Fibroblast of lung (primary cell): ENCODE measurements at regions not wholly inside any gene's neighbourhood (a gene's known extent, or its start where the extent isn't known, plus 50 kb on each side); places are given as distances from the start of the nearest gene placed in this dataset.

Source experiments
- CTCF ChIP-seq, 2 donors: IDR thresholded peaks in 1 of 2; conservative IDR thresholded peaks in 1 of 2; 1 replicate in 1 of 2; 2 replicates in 1 of 2; pipeline ENCODE4 v1.5.1; 2011 to 2012; ENCODE audit warnings: low read length in 2 of 2, control low read depth in 1 of 2, inconsistent platforms in 1 of 2, low read depth in 1 of 2, mild to moderate bottlenecking in 1 of 2
- EZH2 ChIP-seq: IDR thresholded peaks from 2 replicates; pipeline ENCODE4 v1.5.1; 2012; ENCODE audit warnings: low read length, control low read depth, mild to moderate bottlenecking; ENCODE audit errors: missing control alignments

DNA sequence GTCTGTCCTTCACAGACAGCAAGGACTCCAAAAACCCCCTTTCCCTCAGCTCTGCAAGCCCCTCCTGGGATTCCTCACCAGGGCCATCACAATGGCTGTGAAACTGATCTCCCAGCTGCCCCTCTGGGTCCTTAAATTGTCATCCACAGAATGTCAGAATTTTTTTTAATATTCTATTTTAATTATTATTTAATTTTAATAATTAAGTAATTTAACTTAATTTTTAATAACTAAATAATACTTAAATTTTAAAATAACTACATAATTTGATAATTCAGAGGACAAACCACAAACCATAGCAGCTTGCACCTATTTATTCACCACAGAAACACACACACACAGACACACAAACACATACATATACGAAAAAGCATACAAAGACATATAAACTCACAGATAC is 565.8 kb upstream of the COBL start:
- TF ChIP-seq CTCF (conservative IDR thresholded peaks at IDR 0.05 in 1 of 2, IDR thresholded peaks at IDR 0.05 in 1 of 2; ENCODE audit: low read depth in 1 of 2, low read length in 2 of 2), result no peak
- TF ChIP-seq EZH2, result no peak
